K562 (cell line): ENCODE measurements at regions not wholly inside any gene's neighbourhood (a gene's known extent, or its start where the extent isn't known, plus 50 kb on each side); places are given as distances from the start of the nearest gene placed in this dataset.

Source experiments
- ATAC-seq: fragments of 200-7000 bp; cut with Tn5 transposase; 3 replicates; pipeline ENCODE4 v1.9.1; 2020; ENCODE audit warnings: moderate library complexity
- BruUV-seq: library from RNA; stranded (reverse); fragments of 400-500 nt; replicated peaks from 2 replicates; lab custom pipeline; 2021; lab: Mats Ljungman, UMichigan
- CTCF ChIA-PET: fragments of 300-600 bp; formaldehyde crosslinking; extraction: SDS; loops from one replicate; lab custom pipeline; 2021; ENCODE audit warnings: low intra/inter-chr PET ratio; lab: Yijun Ruan, JAX
- POLR2A ChIA-PET: fragments of 300-600, 350-650 bp; sonication (Branson Sonifier 250); formaldehyde crosslinking; extraction: SDS; loops from one replicate; lab custom pipeline; 2021; ENCODE audit warnings: antibody characterized with exemption, inconsistent platforms; lab: Yijun Ruan, JAX
- DNase-seq, 4 experiments: peaks; one replicate each; pipeline versions ENCODE4 v3.0.0 to v3.0.0-alpha.2; 2011 to 2018; ENCODE audit warnings: low spot score in 3 of 4, mixed read lengths in 3 of 4; ENCODE audit errors: extremely low read depth in 1 of 4
- FAIRE-seq: peaks from 2 replicates; lab custom pipeline; 2011; peaks lifted over from hg19 to GRCh38; lab: Jason Lieb, UNC
- H2AFZ ChIP-seq: 2 replicates; pipeline ENCODE4 v1.6.0; 2011; ENCODE audit warnings: low read depth, low read length, control low read depth, inconsistent platforms
- H3K27ac ChIP-seq: fragments of 200-600 bp; 3 replicates; pipeline ENCODE4 v1.8.0; 2011; ENCODE audit warnings: low read depth, mild to moderate bottlenecking, control low read depth, inconsistent platforms, low read length, moderate library complexity, mixed read lengths; ENCODE audit errors: extremely low read depth
- H3K27me3 ChIP-seq, 2 experiments: fragments of 300-600 bp in 1 of 2; 2 replicates in 1 of 2; 3 replicates in 1 of 2; pipeline versions ENCODE4 v1.6.0 to v1.8.0; 2011; ENCODE audit warnings: inconsistent platforms in 2 of 2, low read length in 2 of 2, mild to moderate bottlenecking in 1 of 2, mixed read lengths in 1 of 2, moderate library complexity in 1 of 2; ENCODE audit not compliant: control insufficient read depth in 2 of 2, insufficient read depth in 2 of 2
- H3K36me3 ChIP-seq: fragments of 300-600 bp; 3 replicates; pipeline ENCODE4 v1.8.0; 2011; ENCODE audit warnings: mild to moderate bottlenecking, low read length, inconsistent platforms; ENCODE audit not compliant: control insufficient read depth, insufficient read depth
- H3K4me1 ChIP-seq, 2 experiments: fragments of 200-600 bp in 1 of 2; replicated peaks in 1 of 2; 2 replicates in 1 of 2; 3 replicates in 1 of 2; pipeline versions ENCODE4 v1.5.1 to v1.8.0; 2011; ENCODE audit warnings: inconsistent platforms in 2 of 2, low read length in 2 of 2, mild to moderate bottlenecking in 1 of 2, mixed read lengths in 1 of 2, moderate library complexity in 1 of 2; ENCODE audit not compliant: control insufficient read depth in 2 of 2, insufficient read depth in 2 of 2
- H3K4me2 ChIP-seq: 2 replicates; pipeline ENCODE4 v1.6.1; 2011; ENCODE audit warnings: low read length, control low read depth, inconsistent platforms, mixed read lengths; ENCODE audit not compliant: insufficient read depth
- H3K4me3 ChIP-seq: fragments of 200-600 bp; sonication (generic), shearing (Covaris generic); 2 replicates; pipeline ENCODE4 v1.5.1; 2016; ENCODE audit warnings: control low read depth, inconsistent platforms
- H3K79me2 ChIP-seq: fragments of 200-600 bp; 3 replicates; pipeline ENCODE4 v1.8.0; 2011; ENCODE audit warnings: low read length, inconsistent platforms; ENCODE audit not compliant: control insufficient read depth, insufficient read depth
- H3K9ac ChIP-seq, 2 experiments: 2 replicates each; pipeline versions ENCODE4 v1.6.0 to v1.6.1; 2011; ENCODE audit warnings: low read depth in 2 of 2, low read length in 2 of 2, control low read depth in 1 of 2, inconsistent platforms in 1 of 2, mild to moderate bottlenecking in 1 of 2, mixed read lengths in 1 of 2; ENCODE audit not compliant: insufficient read depth in 1 of 2
- H3K9me1 ChIP-seq: one replicate; pipeline ENCODE4 v1.6.0; 2011; ENCODE audit warnings: inconsistent platforms, mild to moderate bottlenecking, low read length, moderate library complexity; ENCODE audit not compliant: control insufficient read depth, insufficient read depth
- H3K9me3 ChIP-seq: replicated peaks from 2 replicates; pipeline ENCODE4 v1.5.1; 2011; ENCODE audit warnings: low read depth, low read length, inconsistent platforms; ENCODE audit not compliant: control insufficient read depth, insufficient read depth
- H4K20me1 ChIP-seq: replicated peaks from 2 replicates; pipeline ENCODE4 v1.6.1; 2011; ENCODE audit warnings: low read length, inconsistent platforms, mixed read lengths; ENCODE audit not compliant: control insufficient read depth, insufficient read depth
- KLF1 ChIP-seq: fragments of 450-650 bp; IDR thresholded peaks from 2 replicates; pipeline ENCODE4 v1.6.1; 2016; ENCODE audit warnings: missing genetic modification characterization, missing compliant biosample characterization
- RHOXF2B ChIP-seq: fragments of 250-450 bp; sonication (Bioruptor Pico); conservative IDR thresholded peaks from 2 replicates; pipeline ENCODE4 v1.5.1; 2021
- ZNF316 ChIP-seq: fragments of 450-650 bp; IDR thresholded peaks from 2 replicates; pipeline ENCODE4 v1.6.1; 2016
- WGBS: fragments of 100-300 bp; shearing (Covaris generic); methylation state at CpG from one replicate; pipeline ENCODE4 v1.1.6; 2016; ENCODE audit warnings: low coverage, mixed read lengths; ENCODE audit not compliant: insufficient coverage; ENCODE audit errors: missing lambda C conversion rate; 5-methylcytosine and 5-hydroxymethylcytosine counted together
- in situ Hi-C: fragments of 300-500 bp; cut with MboI; formaldehyde crosslinking; loops from 4 replicates; pipeline ENCODE4 v1.15.0; 2018; ENCODE audit warnings: inconsistent platforms, mixed read lengths
- intact Hi-C: fragments of 100-400 bp; cut with micrococcal nuclease; formaldehyde crosslinking; loops from 2 replicates; pipeline ENCODE4 v1.14.2; 2022
- TF ChIP-seq, protein P1 (sequence below): fragments of 250-450 bp; sonication (Bioruptor Pico); IDR thresholded peaks from 2 replicates; pipeline ENCODE4 v1.4.0; 2020; ENCODE audit warnings: borderline replicate concordance

DNA sequence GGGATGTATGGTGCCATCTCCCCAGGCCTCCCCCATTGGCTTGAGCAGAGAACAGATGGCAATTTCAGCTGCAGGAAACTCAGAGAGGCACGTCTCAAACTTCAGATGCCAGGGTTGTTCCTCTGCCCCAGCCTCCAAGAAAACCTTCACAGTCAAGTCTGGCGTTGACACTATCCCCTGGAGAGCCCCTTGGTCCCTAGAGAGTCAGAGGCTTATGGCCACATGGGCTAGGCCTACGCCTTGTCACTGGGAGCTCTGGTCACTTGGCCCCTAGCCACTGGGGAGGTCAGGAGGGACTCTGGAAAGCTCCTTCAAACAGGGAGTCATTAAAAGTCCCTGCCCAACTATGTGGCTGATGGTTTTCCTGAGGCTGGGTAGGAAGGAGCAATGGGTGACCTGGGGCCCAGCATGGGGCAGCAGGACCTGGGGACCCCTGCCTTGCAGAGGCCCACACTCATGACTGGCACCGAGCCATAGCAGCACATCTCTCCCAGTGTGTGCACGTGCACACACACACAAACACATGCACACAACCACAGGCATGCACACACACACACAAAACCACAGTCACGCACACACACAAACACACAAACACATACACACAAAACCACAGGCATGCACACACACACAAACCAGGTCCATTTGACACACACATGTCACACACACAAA is 144.2 kb downstream of the GADD45G start:
- no peak overlapping the region for H2AFZ ChIP-seq
- 10% methylated on average over 5 of the region's 6 CpGs for WGBS
- ATAC-seq (no peak), DNase-seq (no peak), FAIRE-seq (no peak)
- ChIA-PET POLR2A (no interaction called here), CTCF (no interaction called here)
- TF ChIP-seq, protein P1, sequence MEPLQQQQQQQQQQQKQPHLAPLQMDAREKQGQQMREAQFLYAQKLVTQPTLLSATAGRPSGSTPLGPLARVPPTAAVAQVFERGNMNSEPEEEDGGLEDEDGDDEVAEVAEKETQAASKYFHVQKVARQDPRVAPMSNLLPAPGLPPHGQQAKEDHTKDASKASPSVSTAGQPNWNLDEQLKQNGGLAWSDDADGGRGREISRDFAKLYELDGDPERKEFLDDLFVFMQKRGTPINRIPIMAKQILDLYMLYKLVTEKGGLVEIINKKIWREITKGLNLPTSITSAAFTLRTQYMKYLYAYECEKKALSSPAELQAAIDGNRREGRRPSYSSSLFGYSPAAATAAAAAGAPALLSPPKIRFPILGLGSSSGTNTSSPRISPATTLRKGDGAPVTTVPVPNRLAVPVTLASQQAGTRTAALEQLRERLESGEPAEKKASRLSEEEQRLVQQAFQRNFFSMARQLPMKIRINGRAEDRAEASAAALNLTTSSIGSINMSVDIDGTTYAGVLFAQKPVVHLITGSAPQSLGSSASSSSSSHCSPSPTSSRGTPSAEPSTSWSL (CRISPR knock-in tag), result no peak
- TF ChIP-seq ZNF316 (no peak), KLF1 (tag) (no peak), RHOXF2B (CRISPR knock-in tag) (no peak)
- no peak overlapping the region for H3K27ac ChIP-seq
- H3K36me3 ChIP-seq, result no peaks in the 10 kb centered on the region
- no peak overlapping the region for H3K9ac ChIP-seq
- BruUV-seq, result no TSS peak
- H3K9me3 ChIP-seq, result no peaks in the 10 kb centered on the region
- in situ Hi-C loops (no loop called here), intact Hi-C loops (no loop called here)
- no peaks in the 10 kb centered on the region for H3K27me3 ChIP-seq
- no peak overlapping the region for H3K4me2 ChIP-seq
- H3K9me1 ChIP-seq, result no peaks in the 10 kb centered on the region
- no peaks in the 10 kb centered on the region for H3K4me1 ChIP-seq
- no peak overlapping the region for H3K4me3 ChIP-seq
- H3K79me2 ChIP-seq, result no peaks in the 10 kb centered on the region
- H4K20me1 ChIP-seq, result no peaks in the 10 kb centered on the region; the same call in 1 of the 2 replicates
